ENCODE measurements at regions not wholly inside any gene's neighbourhood (a gene's known extent, or its start where the extent isn't known, plus 50 kb on each side); places are given as distances from the start of the nearest gene placed in this dataset.
A peak's percentile ranks its signal among the peaks of the same experiment; 100 is the strongest.
"Not testable (repeated sequence)": the region's sequence is repeated elsewhere in the genome, so short reads cannot be mapped to it uniquely, and the experiment has no call there.

GRCh38 chr14:37890095-37890494, 294.7 kb downstream of the TTC6 start:
- Histone ChIP-seq H3K4me2 (ENCODE audit: insufficient read depth, low read length) (no peak overlapping the region), H4K20me1 (replicated peaks; ENCODE audit: control insufficient read depth, extremely low read depth, insufficient read depth, low read length) (no peaks in the 10 kb centered on the region), H3K9ac (replicated peaks; ENCODE audit: extremely low read depth, insufficient read depth, low read length) (no peak overlapping the region), H2AFZ (ENCODE audit: low read depth, low read length) (no peak overlapping the region), H3K4me3 (replicated peaks in 1 of 3; ENCODE audit: insufficient read depth in 1 of 3, low read depth in 1 of 3, low read length in 3 of 3) (no peak overlapping the region), H3K36me3 (ENCODE audit: control insufficient read depth in 2 of 2, extremely low read depth in 1 of 2, insufficient read depth in 2 of 2, low read length in 2 of 2) (no peaks in the 10 kb centered on the region), H3K9me3 (replicated peaks; ENCODE audit: control insufficient read depth, insufficient read depth, low read length) (no peaks in the 10 kb centered on the region), H3K79me2 (ENCODE audit: control insufficient read depth, insufficient read depth, low read length) (no peaks in the 10 kb centered on the region), H3K27ac (ENCODE audit: insufficient read depth, low read depth, low read length) (no peak overlapping the region), H3K27me3 (ENCODE audit: control insufficient read depth in 2 of 2, insufficient read depth in 2 of 2, low read length in 2 of 2) (peaks cover 0 to 7% of the 10 kb centered on the region in 2 experiments), H3K4me1 (ENCODE audit: control insufficient read depth, extremely low read depth, insufficient read depth, low read length) (no peaks in the 10 kb centered on the region), H3K9me1 (replicated peaks; ENCODE audit: control insufficient read depth, extremely low read depth, insufficient read depth, low read length) (no peaks in the 10 kb centered on the region)
- FAIRE-seq (no peak), DNase-seq (ENCODE audit: low read depth, low spot score) (no peak)
- dilution Hi-C loops (cut with MboI; ENCODE audit: extremely low pct_ligation_motif_present, low sequenced_read_pairs), result no loop called here
- intact Hi-C loops (cut with micrococcal nuclease), result no loop called here
- CTCF ChIA-PET, result interaction anchor here (2.3 kb wide), 1 partner anchor 10 kb away, joined by 6 read pairs; no protein-coding TSS in a partner anchor
- TF ChIP-seq CTCF (IDR thresholded peaks at IDR 0.05; ENCODE audit: extremely low read depth in 1 of 2, insufficient read depth in 1 of 2, low read depth in 1 of 2, low read length in 2 of 2) (peak in 1 of 2 donors; percentile 18), EZH2 (IDR thresholded peaks at IDR 0.05; ENCODE audit: borderline replicate concordance, low read depth, low read length, severe bottlenecking) (no peak)
- no TSS peak for BruUV-seq (replicated peaks)
- POLR2A ChIA-PET, result no interaction called here

GRCh38 chr14:37891500-37891899, 296.1 kb downstream of the TTC6 start:
- H3K79me2 ChIP-seq (ENCODE audit: control insufficient read depth, insufficient read depth, low read length); BruUV-seq (replicated peaks); intact Hi-C loops (cut with micrococcal nuclease); DNase-seq (ENCODE audit: low read depth, low spot score); H4K20me1 ChIP-seq (replicated peaks; ENCODE audit: control insufficient read depth, extremely low read depth, insufficient read depth, low read length); H3K9ac ChIP-seq (replicated peaks; ENCODE audit: extremely low read depth, insufficient read depth, low read length); dilution Hi-C loops (cut with MboI; ENCODE audit: extremely low pct_ligation_motif_present, low sequenced_read_pairs); H3K9me3 ChIP-seq (replicated peaks; ENCODE audit: control insufficient read depth, insufficient read depth, low read length); H3K4me1 ChIP-seq (ENCODE audit: control insufficient read depth, extremely low read depth, insufficient read depth, low read length); H3K9me1 ChIP-seq (replicated peaks; ENCODE audit: control insufficient read depth, extremely low read depth, insufficient read depth, low read length); H3K36me3 ChIP-seq (ENCODE audit: control insufficient read depth in 2 of 2, extremely low read depth in 1 of 2, insufficient read depth in 2 of 2, low read length in 2 of 2); H2AFZ ChIP-seq (ENCODE audit: low read depth, low read length); H3K27me3 ChIP-seq (ENCODE audit: control insufficient read depth in 2 of 2, insufficient read depth in 2 of 2, low read length in 2 of 2); H3K4me3 ChIP-seq (replicated peaks in 1 of 3; ENCODE audit: insufficient read depth in 1 of 3, low read depth in 1 of 3, low read length in 3 of 3); FAIRE-seq; H3K27ac ChIP-seq (ENCODE audit: insufficient read depth, low read depth, low read length); POLR2A ChIA-PET; H3K4me2 ChIP-seq (ENCODE audit: insufficient read depth, low read length); CTCF ChIA-PET: not testable (repeated sequence)
